ENCODE measurements at regions not wholly inside any gene's neighbourhood (a gene's known extent, or its start where the extent isn't known, plus 50 kb on each side); places are given as distances from the start of the nearest gene placed in this dataset.

- no peak overlapping the region for H3K4me2 ChIP-seq
- H3K4me1 ChIP-seq = peaks cover 0 to 15% (median 0%) of the 10 kb centered on the region in 10 experiments; a peak in 2 of 20 replicates
- H3K4me3 ChIP-seq = no peak overlapping the region
- H4K20me1 ChIP-seq = no peaks in the 10 kb centered on the region
- H3K36me3 ChIP-seq = no peaks in the 10 kb centered on the region
- no peak overlapping the region for H3K27ac ChIP-seq
- no peaks in the 10 kb centered on the region for H3K9me3 ChIP-seq (replicated peaks in 1 of 11)
- TF ChIP-seq Cebpa-rat (IDR thresholded peaks at IDR 0.05) = no peak
- no peaks in the 10 kb centered on the region for H3K27me3 ChIP-seq
- no peak overlapping the region for H3K9ac ChIP-seq
Observed at GRCh38 chr6:88369262-88369661, 203.1 kb upstream of the CNR1 start.

DNA sequence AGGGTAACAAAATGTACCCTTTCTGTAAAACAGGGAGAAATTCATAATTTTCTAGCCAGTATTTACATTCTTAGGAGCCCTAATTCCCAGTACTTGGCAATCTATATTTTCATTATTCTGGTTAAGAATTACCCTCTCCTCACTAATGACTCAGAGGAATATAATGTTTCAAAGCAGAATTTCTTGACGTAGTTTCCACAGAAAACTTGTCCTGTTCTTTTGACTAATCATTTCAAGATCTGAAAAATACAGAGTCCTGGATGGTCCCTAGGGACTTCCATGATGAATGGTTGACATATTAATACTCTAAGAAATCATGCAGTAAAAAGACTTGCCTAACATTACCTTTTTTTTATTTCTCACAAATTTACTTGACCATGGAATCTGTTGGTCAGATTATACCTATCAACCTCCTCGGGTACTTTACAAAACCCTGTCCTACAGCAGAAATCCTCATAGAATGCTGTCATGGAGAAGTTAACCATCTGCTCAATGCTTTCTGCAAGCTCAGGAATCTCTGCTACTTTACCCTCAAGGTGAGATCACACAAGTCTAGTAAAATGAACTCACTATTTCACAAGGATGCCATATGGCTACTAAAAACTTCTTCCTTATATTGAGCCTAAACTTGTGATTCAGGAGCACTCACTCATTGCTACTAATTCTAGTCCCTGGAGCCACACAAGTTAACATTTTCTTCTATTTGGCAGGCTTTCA, 202.1 kb upstream of the CNR1 start:
- no peak overlapping the region for H3K4me3 ChIP-seq
- H3K9me3 ChIP-seq (replicated peaks in 1 of 11) = no peaks in the 10 kb centered on the region
- H3K4me1 ChIP-seq = peaks cover 0 to 14% (median 0%) of the 10 kb centered on the region in 10 experiments; a peak in 2 of 20 replicates
- TF ChIP-seq Cebpa-rat (IDR thresholded peaks at IDR 0.05) = no peak
- H3K27me3 ChIP-seq = no peaks in the 10 kb centered on the region
- no peak overlapping the region for H3K27ac ChIP-seq
- no peaks in the 10 kb centered on the region for H4K20me1 ChIP-seq
- H3K36me3 ChIP-seq = no peaks in the 10 kb centered on the region
- no peak overlapping the region for H3K4me2 ChIP-seq
- no peak overlapping the region for H3K9ac ChIP-seq

DNA sequence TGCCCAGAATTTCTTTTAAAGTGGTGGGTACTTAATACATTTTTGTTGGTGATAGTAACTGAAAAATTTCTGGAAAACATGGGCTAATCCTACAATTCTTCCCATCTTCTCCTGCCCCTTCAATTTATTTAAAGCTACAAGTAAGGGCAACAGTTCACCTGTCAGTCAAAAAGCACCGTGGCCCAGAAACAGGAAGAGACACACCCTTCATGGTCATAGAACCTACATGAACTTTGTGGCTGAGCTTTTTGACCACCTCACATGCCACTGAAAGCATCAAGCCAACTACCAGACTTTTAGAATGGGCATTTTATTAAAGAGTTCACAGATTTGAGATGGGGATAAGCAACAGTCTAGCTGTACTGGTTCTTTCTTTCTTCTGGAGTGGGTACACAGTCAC, 201.1 kb upstream of the CNR1 start:
- Histone ChIP-seq H4K20me1 (no peaks in the 10 kb centered on the region), H3K9me3 (replicated peaks in 1 of 11) (no peaks in the 10 kb centered on the region), H3K4me3 (no peak overlapping the region), H3K27ac (no peak overlapping the region), H3K27me3 (no peaks in the 10 kb centered on the region), H3K36me3 (no peaks in the 10 kb centered on the region), H3K4me1 (peaks cover 0 to 6% (median 0%) of the 10 kb centered on the region in 10 experiments; a peak in 2 of 20 replicates), H3K4me2 (no peak overlapping the region), H3K9ac (no peak overlapping the region)
- TF ChIP-seq Cebpa-rat (IDR thresholded peaks at IDR 0.05) = no peak

GRCh38 chr6:88366672-88367071, 200.5 kb upstream of the CNR1 start:
- Histone ChIP-seq H3K27me3 (no peaks in the 10 kb centered on the region), H4K20me1 (no peaks in the 10 kb centered on the region), H3K36me3 (no peaks in the 10 kb centered on the region), H3K9me3 (replicated peaks in 1 of 11) (no peaks in the 10 kb centered on the region), H3K27ac (no peak overlapping the region), H3K4me1 (peaks cover 0 to 6% (median 0%) of the 10 kb centered on the region in 10 experiments; a peak in 2 of 20 replicates), H3K4me3 (no peak overlapping the region), H3K9ac (no peak overlapping the region), H3K4me2 (no peak overlapping the region)
- TF ChIP-seq Cebpa-rat (IDR thresholded peaks at IDR 0.05) = no peak

- Histone ChIP-seq H3K36me3 (no peaks in the 10 kb centered on the region), H3K27ac (no peak overlapping the region), H3K4me1 (peaks cover 0 to 6% (median 0%) of the 10 kb centered on the region in 10 experiments; a peak in 2 of 20 replicates), H3K4me2 (no peak overlapping the region), H4K20me1 (no peaks in the 10 kb centered on the region), H3K9ac (no peak overlapping the region), H3K4me3 (no peak overlapping the region), H3K9me3 (replicated peaks in 1 of 11) (no peaks in the 10 kb centered on the region), H3K27me3 (no peaks in the 10 kb centered on the region)
- no peak for TF ChIP-seq Cebpa-rat (IDR thresholded peaks at IDR 0.05)
Observed at GRCh38 chr6:88365656-88366055, 199.5 kb upstream of the CNR1 start.

GRCh38 chr6:88365230-88365629, 199.1 kb upstream of the CNR1 start:
- H4K20me1 ChIP-seq = no peaks in the 10 kb centered on the region
- H3K9me3 ChIP-seq (replicated peaks in 1 of 11) = no peaks in the 10 kb centered on the region
- H3K27me3 ChIP-seq = no peaks in the 10 kb centered on the region
- H3K4me1 ChIP-seq = peaks cover 0 to 3% (median 0%) of the 10 kb centered on the region in 10 experiments; a peak in 2 of 20 replicates
- no peak for TF ChIP-seq Cebpa-rat (IDR thresholded peaks at IDR 0.05)
- H3K4me3 ChIP-seq = no peak overlapping the region
- H3K36me3 ChIP-seq = no peaks in the 10 kb centered on the region
- no peak overlapping the region for H3K27ac ChIP-seq
- no peak overlapping the region for H3K4me2 ChIP-seq
- no peak overlapping the region for H3K9ac ChIP-seq

DNA sequence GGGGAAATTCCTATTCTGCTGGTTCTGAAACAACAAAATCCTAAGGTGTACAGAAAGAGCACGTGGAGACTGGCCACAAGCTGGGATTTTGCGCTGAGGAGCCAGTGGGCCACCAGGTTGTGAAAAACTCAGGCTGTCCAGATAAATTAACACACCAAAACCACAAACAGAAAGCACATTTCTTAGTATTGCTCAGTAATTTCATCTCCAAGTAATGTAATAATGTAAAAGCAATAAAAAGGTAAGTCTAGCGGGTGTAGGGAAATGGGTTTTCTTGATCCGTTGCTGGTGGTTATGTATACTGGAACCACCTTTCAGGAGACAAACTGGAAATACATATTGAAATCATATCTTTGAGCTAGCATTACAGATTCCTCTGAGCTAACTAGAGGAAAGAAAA, 195.6 kb upstream of the CNR1 start:
- Histone ChIP-seq H3K4me2 (no peak overlapping the region), H3K27ac (no peak overlapping the region), H3K9me3 (replicated peaks in 1 of 11) (no peaks in the 10 kb centered on the region), H3K4me3 (no peak overlapping the region), H3K27me3 (no peaks in the 10 kb centered on the region), H3K9ac (no peak overlapping the region), H3K4me1 (no peaks in the 10 kb centered on the region), H4K20me1 (no peaks in the 10 kb centered on the region), H3K36me3 (no peaks in the 10 kb centered on the region)
- no peak for TF ChIP-seq Cebpa-rat (IDR thresholded peaks at IDR 0.05)

GRCh38 chr6:88361298-88361697, 195.2 kb upstream of the CNR1 start:
- H3K4me1 ChIP-seq = no peaks in the 10 kb centered on the region
- no peak overlapping the region for H3K27ac ChIP-seq
- H3K4me2 ChIP-seq = no peak overlapping the region
- no peaks in the 10 kb centered on the region for H3K36me3 ChIP-seq
- H3K27me3 ChIP-seq = no peaks in the 10 kb centered on the region
- TF ChIP-seq Cebpa-rat (IDR thresholded peaks at IDR 0.05) = no peak
- H4K20me1 ChIP-seq = no peaks in the 10 kb centered on the region
- no peaks in the 10 kb centered on the region for H3K9me3 ChIP-seq (replicated peaks in 1 of 11)
- no peak overlapping the region for H3K9ac ChIP-seq
- H3K4me3 ChIP-seq = no peak overlapping the region

GRCh38 chr6:88360203-88360797, 194.2 kb upstream of the CNR1 start:
- Histone ChIP-seq H3K4me2 (no peak overlapping the region), H3K4me3 (no peak overlapping the region), H3K9me3 (replicated peaks in 1 of 11) (no peaks in the 10 kb centered on the region), H3K27ac (no peak overlapping the region), H3K9ac (no peak overlapping the region), H4K20me1 (no peaks in the 10 kb centered on the region), H3K36me3 (no peaks in the 10 kb centered on the region), H3K27me3 (no peaks in the 10 kb centered on the region), H3K4me1 (no peaks in the 10 kb centered on the region)
- no peak for TF ChIP-seq Cebpa-rat (IDR thresholded peaks at IDR 0.05)

All from BLaER1 treated with 17β-estradiol and CSF1 and Interleukin-3, amounts not matched to agents 10 nM and 100 nM (cell line).